Fibroblast of lung (primary cell): ENCODE measurements at regions not wholly inside any gene's neighbourhood (a gene's known extent, or its start where the extent isn't known, plus 50 kb on each side); places are given as distances from the start of the nearest gene placed in this dataset.

Experiments used
- DNase-seq, 2 donors: peaks; one replicate each; pipeline versions ENCODE4 v3.0.0 to v3.0.0-alpha.2; 2010; ENCODE audit warnings: low read depth in 2 of 2
- H2AFZ ChIP-seq: 2 replicates; pipeline ENCODE4 v1.5.1; 2012; ENCODE audit warnings: low read length, control low read depth, inconsistent platforms
- H3K27ac ChIP-seq: 2 replicates; pipeline ENCODE4 v1.5.1; 2011; ENCODE audit warnings: low read length, control low read depth; ENCODE audit not compliant: insufficient read depth
- H3K27me3 ChIP-seq: 2 replicates; pipeline ENCODE4 v1.5.1; 2011; ENCODE audit warnings: mild to moderate bottlenecking, low read length; ENCODE audit not compliant: control insufficient read depth, insufficient read depth
- H3K36me3 ChIP-seq: 2 replicates; pipeline ENCODE4 v1.5.1; 2011; ENCODE audit warnings: low read length; ENCODE audit not compliant: control insufficient read depth, insufficient read depth
- H3K4me1 ChIP-seq: 2 replicates; pipeline ENCODE4 v1.5.1; 2011; ENCODE audit warnings: low read length; ENCODE audit not compliant: control insufficient read depth, insufficient read depth; ENCODE audit errors: extremely low read depth
- H3K4me2 ChIP-seq: 2 replicates; pipeline ENCODE4 v1.5.1; 2011; ENCODE audit warnings: low read length, control low read depth; ENCODE audit not compliant: insufficient read depth; ENCODE audit errors: extremely low read depth
- H3K4me3 ChIP-seq, 4 experiments: fragments of 200-600 bp in 1 of 4; sonication (generic) in 1 of 4; replicated peaks in 1 of 4; 2 replicates each; pipeline ENCODE4 v1.5.1; 2011 to 2016; ENCODE audit warnings: low read length in 4 of 4, low read depth in 3 of 4, mild to moderate bottlenecking in 3 of 4, control low read depth in 2 of 4, inconsistent platforms in 1 of 4, mixed read lengths in 1 of 4; ENCODE audit not compliant: insufficient read depth in 1 of 4; ENCODE audit errors: control extremely low read depth in 1 of 4
- H3K79me2 ChIP-seq: 2 replicates; pipeline ENCODE4 v1.5.1; 2012; ENCODE audit warnings: mild to moderate bottlenecking, low read length, inconsistent platforms; ENCODE audit not compliant: control insufficient read depth, insufficient read depth
- H3K9ac ChIP-seq: 2 replicates; pipeline ENCODE4 v1.5.1; 2011; ENCODE audit warnings: mild to moderate bottlenecking, low read length, control low read depth; ENCODE audit not compliant: insufficient read depth
- H3K9me3 ChIP-seq: 2 replicates; pipeline ENCODE4 v1.5.1; 2012; ENCODE audit warnings: low read depth, low read length; ENCODE audit not compliant: control insufficient read depth, insufficient read depth
- H4K20me1 ChIP-seq: 2 replicates; pipeline ENCODE4 v1.5.1; 2011; ENCODE audit warnings: low read length; ENCODE audit not compliant: control insufficient read depth, insufficient read depth; ENCODE audit errors: extremely low read depth
- CTCF ChIP-seq, 2 donors: IDR thresholded peaks in 1 of 2; conservative IDR thresholded peaks in 1 of 2; 1 replicate in 1 of 2; 2 replicates in 1 of 2; pipeline ENCODE4 v1.5.1; 2011 to 2012; ENCODE audit warnings: low read length in 2 of 2, control low read depth in 1 of 2, inconsistent platforms in 1 of 2, low read depth in 1 of 2, mild to moderate bottlenecking in 1 of 2
- EZH2 ChIP-seq: IDR thresholded peaks from 2 replicates; pipeline ENCODE4 v1.5.1; 2012; ENCODE audit warnings: low read length, control low read depth, mild to moderate bottlenecking; ENCODE audit errors: missing control alignments

DNA sequence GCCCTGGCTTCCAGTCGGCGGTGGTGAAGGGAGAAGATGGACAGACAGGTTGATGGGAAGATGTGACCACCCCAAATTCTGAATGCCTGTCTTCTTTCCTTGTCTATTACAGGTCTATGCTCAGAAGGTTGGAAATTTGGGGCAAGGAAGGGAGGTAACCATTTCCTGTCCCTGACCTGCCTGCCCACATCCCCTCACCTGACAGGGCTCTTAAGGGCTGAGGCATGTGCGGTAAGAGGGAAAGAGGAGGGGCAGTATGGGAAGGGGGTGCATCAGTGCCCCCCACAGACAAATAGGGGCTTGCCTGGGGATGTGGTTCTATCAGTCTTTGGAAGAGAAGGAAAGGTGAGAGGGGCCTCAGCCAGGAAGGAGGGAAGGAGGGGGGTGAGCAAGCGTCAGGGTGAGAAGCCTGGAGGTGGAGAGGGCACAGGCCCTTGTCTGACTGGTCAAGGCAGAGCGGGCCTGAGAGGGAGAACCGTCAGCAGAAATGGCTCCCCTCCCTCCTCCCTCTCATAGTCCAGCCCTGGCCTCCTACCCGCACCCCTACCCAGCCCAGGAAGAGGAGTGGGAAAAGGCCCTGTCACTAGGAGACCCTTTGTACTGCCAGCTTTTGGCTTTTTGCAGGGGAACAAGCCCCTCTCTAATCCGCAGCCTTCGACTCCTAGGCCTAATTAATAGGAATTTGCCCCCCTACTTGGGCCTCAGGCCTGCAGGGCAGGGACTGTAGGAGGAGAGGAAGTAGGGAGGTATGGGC, 104.4 kb upstream of the FOXP4 start:
- TF ChIP-seq CTCF (conservative IDR thresholded peaks at IDR 0.05 in 1 of 2, IDR thresholded peaks at IDR 0.05 in 1 of 2; ENCODE audit: low read depth in 1 of 2, low read length in 2 of 2) (no peak), EZH2 (no peak)
- Histone ChIP-seq H3K27ac (no peak overlapping the region), H3K4me3 (no peak overlapping the region), H3K4me1 (no peaks in the 10 kb centered on the region), H4K20me1 (no peaks in the 10 kb centered on the region), H3K79me2 (no peaks in the 10 kb centered on the region), H2AFZ (no peak overlapping the region), H3K9me3 (no peaks in the 10 kb centered on the region), H3K9ac (no peak overlapping the region), H3K27me3 (peaks cover 23% of the 10 kb centered on the region), H3K4me2 (no peak overlapping the region), H3K36me3 (no peaks in the 10 kb centered on the region)
- DNase-seq = no peak

- Histone ChIP-seq H3K4me3 (no peak overlapping the region), H2AFZ (no peak overlapping the region), H3K4me2 (no peak overlapping the region), H3K36me3 (no peaks in the 10 kb centered on the region), H4K20me1 (no peaks in the 10 kb centered on the region), H3K9ac (no peak overlapping the region), H3K27ac (no peak overlapping the region), H3K79me2 (no peaks in the 10 kb centered on the region), H3K27me3 (peaks cover 23% of the 10 kb centered on the region), H3K4me1 (no peaks in the 10 kb centered on the region), H3K9me3 (no peaks in the 10 kb centered on the region)
- no peak for DNase-seq
- TF ChIP-seq EZH2 (no peak), CTCF (conservative IDR thresholded peaks at IDR 0.05 in 1 of 2, IDR thresholded peaks at IDR 0.05 in 1 of 2; ENCODE audit: low read depth in 1 of 2, low read length in 2 of 2) (no peak)
Measured at GRCh38 chr6:41442352-41442672, 103.9 kb upstream of the FOXP4 start.

DNA sequence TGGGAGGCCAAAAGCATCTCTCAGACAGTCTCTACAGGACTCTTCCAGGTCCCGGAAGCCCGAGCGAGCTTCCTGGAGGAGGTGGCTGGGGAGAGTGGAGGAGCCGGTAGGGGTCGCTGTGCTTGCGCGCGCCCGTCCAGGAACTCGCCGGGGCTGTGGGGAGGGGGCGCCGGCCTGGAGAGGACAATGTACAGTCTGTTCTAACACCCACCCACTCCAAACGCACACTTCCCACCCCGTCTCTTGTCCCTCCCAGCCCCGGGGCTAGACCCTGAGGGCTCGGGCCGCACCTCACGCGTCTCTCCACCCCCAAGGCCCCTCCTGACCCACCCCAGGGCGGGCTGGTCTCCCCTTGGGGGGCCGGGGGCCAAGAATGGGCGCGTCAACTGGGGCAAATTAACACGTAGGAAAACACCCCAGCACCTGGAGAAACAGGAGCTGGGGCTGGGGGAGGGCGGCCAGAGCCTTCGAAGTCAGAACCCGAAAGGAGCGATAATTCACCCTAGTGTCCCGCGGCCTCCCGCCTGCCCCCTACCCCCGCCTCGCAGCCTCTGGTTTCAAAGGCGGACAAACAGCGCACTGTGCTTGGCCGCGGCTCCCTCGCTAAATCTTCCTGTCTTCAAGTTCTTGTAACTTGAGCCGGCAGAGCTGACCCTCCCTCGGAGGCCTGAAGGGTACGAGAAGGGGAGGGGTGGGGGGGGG, 103.2 kb upstream of the FOXP4 start:
- H2AFZ ChIP-seq = no peak overlapping the region
- no peak overlapping the region for H3K27ac ChIP-seq
- H3K36me3 ChIP-seq = no peaks in the 10 kb centered on the region
- H3K27me3 ChIP-seq = peaks cover 23% of the 10 kb centered on the region
- no peak overlapping the region for H3K4me3 ChIP-seq
- no peaks in the 10 kb centered on the region for H4K20me1 ChIP-seq
- no peak overlapping the region for H3K9ac ChIP-seq
- H3K9me3 ChIP-seq = no peaks in the 10 kb centered on the region
- H3K4me1 ChIP-seq = no peaks in the 10 kb centered on the region
- no peak overlapping the region for H3K4me2 ChIP-seq
- TF ChIP-seq EZH2 = no peak
- TF ChIP-seq CTCF (conservative IDR thresholded peaks at IDR 0.05 in 1 of 2, IDR thresholded peaks at IDR 0.05 in 1 of 2; ENCODE audit: low read depth in 1 of 2, low read length in 2 of 2) = peak in 1 of 2 donors; percentile 50
- no peaks in the 10 kb centered on the region for H3K79me2 ChIP-seq
- DNase-seq = peak; percentile 73 to 75
